ENCODE measurements at regions not wholly inside any gene's neighbourhood (a gene's known extent, or its start where the extent isn't known, plus 50 kb on each side); places are given as distances from the start of the nearest gene placed in this dataset.

DNA sequence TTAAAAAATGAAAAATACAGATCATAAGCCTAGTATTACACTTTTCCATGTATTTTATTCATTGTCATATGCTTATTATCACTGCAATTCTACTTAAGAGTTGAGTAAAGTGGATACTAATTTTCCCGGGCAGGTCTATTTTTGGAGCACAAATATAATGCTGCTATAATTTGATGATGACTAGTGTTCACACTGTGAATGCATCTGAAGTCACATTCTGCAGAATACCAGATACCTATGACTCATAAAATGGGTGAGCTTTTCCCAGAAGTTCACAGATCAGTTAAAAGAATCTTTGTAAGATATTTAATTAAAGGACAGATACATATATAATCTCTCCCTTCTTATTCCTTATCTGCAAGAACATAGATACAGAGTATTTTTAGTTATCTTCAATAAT, 79.8 kb upstream of the MC4R start (continued):
- TF ChIP-seq ATF2 (IDR thresholded peaks at IDR 0.05; ENCODE audit: low read length), result no peak

Measured in H1 (cell line).